ENCODE measurements at regions not wholly inside any gene's neighbourhood (a gene's known extent, or its start where the extent isn't known, plus 50 kb on each side); places are given as distances from the start of the nearest gene placed in this dataset.
"Not testable (repeated sequence)": the region's sequence is repeated elsewhere in the genome, so short reads cannot be mapped to it uniquely, and the experiment has no call there.

DNA sequence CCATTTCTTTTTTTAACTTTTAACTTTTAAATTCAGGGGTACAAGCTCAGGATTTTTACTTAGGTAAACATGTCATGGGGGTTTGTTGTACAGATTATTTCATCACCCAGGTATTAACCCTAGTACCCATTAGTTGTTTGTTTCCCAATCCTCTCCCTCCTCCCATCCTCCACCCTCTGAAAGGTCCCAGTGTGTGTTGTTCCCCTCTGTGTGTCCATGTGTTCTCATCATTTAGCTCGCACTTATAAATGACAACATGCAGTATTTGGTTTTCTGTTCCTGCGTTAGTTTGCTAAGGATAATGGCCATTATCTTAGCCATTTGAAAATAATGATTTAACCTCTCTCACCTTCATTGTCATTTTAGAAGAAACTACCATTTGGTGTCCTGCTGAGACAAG lies 684.9 kb downstream of the MAFB start:
- TF ChIP-seq RFX5 (IDR thresholded peaks at IDR 0.05; ENCODE audit: borderline replicate concordance, low read depth, low read length); TBP (IDR thresholded peaks at IDR 0.05; ENCODE audit: low read depth, low read length); POLR2AphosphoS5 (IDR thresholded peaks at IDR 0.05; ENCODE audit: low read depth, low read length); POLR2A (IDR thresholded peaks at IDR 0.05; ENCODE audit: control extremely low read depth in 1 of 2, low read depth in 2 of 2, low read length in 2 of 2): not testable (repeated sequence)
